Small intestine (tissue), 7 donors: ENCODE measurements at regions not wholly inside any gene's neighbourhood (a gene's known extent, or its start where the extent isn't known, plus 50 kb on each side); places are given as distances from the start of the nearest gene placed in this dataset.
"Not testable (repeated sequence)": the region's sequence is repeated elsewhere in the genome, so short reads cannot be mapped to it uniquely, and the experiment has no call there.

Experiments
- DNase-seq, 2 donors: peaks; one replicate each; pipeline versions ENCODE4 v3.0.0 to v3.0.0-alpha.2; 2013
- FAIRE-seq: peaks from 2 replicates; lab custom pipeline; 2012; peaks lifted over from hg19 to GRCh38; lab: Jason Lieb, UNC
- H3K27ac ChIP-seq, 3 donors: one replicate each; pipeline ENCODE4 v1.5.1; 2013; ENCODE audit warnings: low read length in 2 of 3, mild to moderate bottlenecking in 2 of 3, control low read depth in 1 of 3, inconsistent platforms in 1 of 3, low read depth in 1 of 3, moderate library complexity in 1 of 3
- H3K27me3 ChIP-seq, 3 donors: one replicate each; pipeline ENCODE4 v1.6.1; 2013; ENCODE audit warnings: low read length in 3 of 3, inconsistent platforms in 1 of 3; ENCODE audit not compliant: control insufficient read depth in 3 of 3, insufficient read depth in 3 of 3
- H3K36me3 ChIP-seq, 3 donors: one replicate each; pipeline ENCODE4 v1.6.1; 2013; ENCODE audit warnings: low read length in 3 of 3, inconsistent platforms in 1 of 3, low read depth in 1 of 3, mild to moderate bottlenecking in 1 of 3, moderate library complexity in 1 of 3; ENCODE audit not compliant: control insufficient read depth in 3 of 3, insufficient read depth in 2 of 3
- H3K4me1 ChIP-seq, 3 donors: one replicate each; pipeline ENCODE4 v1.6.1; 2013; ENCODE audit warnings: low read length in 2 of 3, inconsistent platforms in 1 of 3, low read depth in 1 of 3, mild to moderate bottlenecking in 1 of 3, moderate library complexity in 1 of 3; ENCODE audit not compliant: control insufficient read depth in 3 of 3, insufficient read depth in 2 of 3
- H3K4me3 ChIP-seq, 3 donors: one replicate each; pipeline ENCODE4 v1.5.1; 2013; ENCODE audit warnings: low read length in 3 of 3, control low read depth in 1 of 3, inconsistent platforms in 1 of 3, low read depth in 1 of 3, mild to moderate bottlenecking in 1 of 3, moderate library complexity in 1 of 3
- H3K9me3 ChIP-seq, 2 donors: one replicate each; pipeline ENCODE4 v1.6.1; 2013; ENCODE audit warnings: low read depth in 1 of 2, low read length in 1 of 2; ENCODE audit not compliant: control insufficient read depth in 2 of 2, insufficient read depth in 1 of 2
- WGBS, 3 donors: extraction: QIAGEN DNeasy Blood & Tissue Kit; methylation state at CpG; one replicate each; pipeline ENCODE4 v1.1.7; 2013; 5-methylcytosine and 5-hydroxymethylcytosine counted together
- donor health status: healthy with polysubstance abuse.
- donor health status: control.
- donor health status: control.
- donor health status: Bipolar disorder and iron deficiency.
- donor health status: healthy.

DNA sequence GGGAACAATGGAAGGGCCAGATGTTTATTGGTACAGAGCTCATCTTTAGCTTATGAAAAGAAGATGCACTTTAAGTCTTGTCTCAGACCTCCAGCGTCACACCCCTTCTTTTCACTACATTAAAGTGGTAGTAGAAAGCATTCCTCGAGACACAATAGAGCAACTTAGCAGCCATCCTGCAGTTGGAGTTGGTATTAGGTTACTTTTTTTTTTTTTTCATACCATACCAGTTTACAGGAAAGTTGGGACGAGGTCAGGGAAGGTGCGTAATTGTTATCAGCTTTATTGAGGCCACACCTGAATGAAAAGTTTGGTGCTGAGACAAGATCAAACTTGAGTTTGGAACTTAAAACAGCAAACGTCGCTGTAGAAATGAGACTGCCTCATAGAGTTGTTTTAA lies 203.8 kb downstream of the SOX2 start:
- no peak overlapping the region for H3K4me3 ChIP-seq
- H3K27ac ChIP-seq = no peak overlapping the region
- no peaks in the 10 kb centered on the region for H3K9me3 ChIP-seq
- H3K27me3 ChIP-seq = peaks cover 0 to 5% (median 0%) of the 10 kb centered on the region in 3 donors
- DNase-seq (no peak), FAIRE-seq (no peak)
- 29 to 51% (median 49%) methylated on average over 6 of the region's 6 CpGs for WGBS, 3 donors
- no peaks in the 10 kb centered on the region for H3K4me1 ChIP-seq
- H3K36me3 ChIP-seq = no peaks in the 10 kb centered on the region

DNA sequence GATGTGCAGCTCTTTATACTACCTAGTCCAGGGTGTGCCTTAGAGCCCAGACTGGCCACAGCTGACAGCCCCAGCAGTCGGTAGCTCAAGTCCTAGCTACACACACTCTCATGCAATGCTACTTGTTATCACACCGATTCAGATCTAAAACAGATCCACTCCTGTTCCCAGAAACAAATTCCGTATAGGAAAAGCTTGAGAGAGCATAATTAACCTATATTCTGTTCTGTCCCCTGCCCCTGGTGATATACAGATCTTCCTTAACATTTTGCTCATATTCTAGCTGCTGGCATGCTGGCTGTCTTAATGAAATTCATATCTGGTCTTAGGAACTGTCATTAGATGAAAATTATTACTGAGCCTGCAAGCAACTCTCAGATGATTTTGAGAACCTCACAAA lies 204.3 kb downstream of the SOX2 start:
- H3K27ac ChIP-seq = no peak overlapping the region
- no peak overlapping the region for H3K4me3 ChIP-seq
- WGBS, 3 donors = 58 to 71% (median 64%) methylated on average over 3 of the region's 3 CpGs

DNA sequence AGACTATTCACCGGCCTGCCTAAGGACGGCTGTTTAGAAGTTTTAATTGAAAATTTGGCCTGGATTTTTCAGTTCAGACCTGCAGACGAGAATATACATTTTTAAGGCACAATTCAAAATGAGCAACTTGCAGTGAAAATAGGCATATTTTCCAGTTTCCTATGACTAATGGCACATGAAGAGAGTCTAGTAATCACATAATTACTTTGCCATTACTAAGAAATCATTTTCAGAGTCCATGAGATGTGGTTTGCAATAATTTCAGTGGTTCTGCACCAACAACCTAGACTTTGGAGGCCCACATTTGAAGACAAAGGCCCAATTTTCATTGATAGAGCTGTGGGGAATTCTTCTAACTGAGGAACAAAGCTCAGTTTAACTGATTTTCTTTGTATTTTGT lies 205.3 kb downstream of the SOX2 start:
- FAIRE-seq = no peak
- H3K4me1 ChIP-seq = no peaks in the 10 kb centered on the region
- H3K27ac ChIP-seq = no peak overlapping the region
- no peak for DNase-seq
- H3K36me3 ChIP-seq = no peaks in the 10 kb centered on the region
- H3K9me3 ChIP-seq = no peaks in the 10 kb centered on the region
- H3K4me3 ChIP-seq = no peak overlapping the region
- peaks cover 0 to 5% (median 0%) of the 10 kb centered on the region in 3 donors for H3K27me3 ChIP-seq
- 74 to 82% (median 80%) methylated on average over 3 of the region's 3 CpGs for WGBS, 3 donors

More for the DNA sequence above, 204.3 kb downstream of the SOX2 start:
- H3K9me3 ChIP-seq = no peaks in the 10 kb centered on the region
- DNase-seq = no peak
- no peaks in the 10 kb centered on the region for H3K4me1 ChIP-seq
- H3K36me3 ChIP-seq = no peaks in the 10 kb centered on the region
- H3K27me3 ChIP-seq = peaks cover 0 to 5% (median 0%) of the 10 kb centered on the region in 3 donors
- no peak for FAIRE-seq

DNA sequence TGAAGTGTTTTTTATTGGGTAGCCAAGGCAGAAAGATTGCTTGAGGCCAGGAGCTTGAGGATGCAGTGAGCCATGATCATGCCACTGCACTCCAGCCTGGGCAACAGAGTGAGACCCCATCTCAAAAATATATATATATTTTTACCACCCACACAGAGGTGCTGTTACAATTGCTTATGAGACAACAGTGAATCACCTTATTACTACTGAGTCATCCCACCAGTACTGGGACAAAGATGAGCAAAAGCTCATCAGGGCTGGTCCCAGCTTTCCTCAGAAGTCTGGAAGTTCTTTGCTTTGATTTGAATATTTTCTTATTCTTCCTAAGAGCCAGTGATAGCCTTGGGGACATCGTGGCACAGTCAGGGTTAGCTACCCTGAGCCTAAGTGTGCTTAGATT lies 207.7 kb downstream of the SOX2 start:
- FAIRE-seq = no peak

DNA sequence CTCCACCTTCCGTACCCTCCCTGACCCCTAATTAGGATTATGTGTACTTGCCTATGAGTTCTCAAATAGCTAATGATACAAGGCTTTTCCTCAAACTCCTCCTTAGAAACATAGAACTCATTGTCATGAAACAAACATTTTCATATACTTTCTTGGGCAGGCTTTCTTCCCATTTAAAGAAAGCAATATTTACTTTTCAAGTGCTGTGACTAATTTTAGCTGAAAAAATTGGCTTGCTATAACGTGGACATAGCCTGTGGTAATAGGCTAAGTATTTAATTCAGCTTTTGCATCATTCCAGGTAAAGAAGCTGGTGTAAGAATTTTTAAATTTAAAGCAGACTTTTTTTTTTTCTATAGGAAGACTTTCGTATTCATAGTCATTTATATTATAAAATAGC lies 208.7 kb downstream of the SOX2 start:
- DNase-seq (no peak), FAIRE-seq (no peak)
- Histone ChIP-seq H3K4me1 (no peaks in the 10 kb centered on the region), H3K36me3 (no peaks in the 10 kb centered on the region), H3K9me3 (no peaks in the 10 kb centered on the region), H3K27ac (no peak overlapping the region), H3K27me3 (peaks cover 0 to 5% (median 0%) of the 10 kb centered on the region in 3 donors), H3K4me3 (no peak overlapping the region)
- 54 to 71% (median 62%) methylated on average over 3 of the region's 3 CpGs for WGBS, 3 donors

More for the DNA sequence above, 207.7 kb downstream of the SOX2 start:
- Histone ChIP-seq H3K36me3 (no peaks in the 10 kb centered on the region), H3K4me1 (no peaks in the 10 kb centered on the region), H3K9me3 (no peaks in the 10 kb centered on the region), H3K4me3 (no peak overlapping the region), H3K27me3 (peaks cover 0 to 5% (median 0%) of the 10 kb centered on the region in 3 donors), H3K27ac (no peak overlapping the region)
- no peak for DNase-seq
- WGBS, 3 donors = 19 to 69% (median 29%) methylated on average over 1 of the region's 1 CpG

DNA sequence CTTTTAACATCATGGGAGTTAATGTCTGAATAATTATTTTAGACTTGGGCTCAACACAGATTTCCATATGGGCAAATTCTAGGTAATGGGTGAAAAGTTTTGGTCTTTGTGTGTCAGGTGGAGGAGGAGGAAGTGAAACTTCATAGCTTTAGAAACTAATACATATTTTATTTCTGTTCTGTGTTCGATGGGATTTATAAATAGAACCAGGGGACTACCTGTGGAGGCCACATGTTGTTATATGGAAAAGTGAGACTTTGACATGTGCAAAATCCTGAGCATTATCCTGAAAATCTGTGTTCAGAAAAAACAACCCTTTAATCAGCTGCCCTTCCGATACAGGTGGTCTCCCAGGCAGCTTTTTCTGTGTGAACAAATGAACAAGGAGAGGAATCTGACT lies 209.5 kb downstream of the SOX2 start:
- 76 to 94% (median 77%) methylated on average over 2 of the region's 2 CpGs for WGBS, 3 donors
- H3K4me3 ChIP-seq = no peak overlapping the region
- no peak overlapping the region for H3K27ac ChIP-seq
- H3K4me1 ChIP-seq = no peaks in the 10 kb centered on the region
- H3K9me3 ChIP-seq = peaks cover 0 to 1% of the 10 kb centered on the region in 2 donors
- FAIRE-seq = no peak
- DNase-seq = no peak
- H3K36me3 ChIP-seq = no peaks in the 10 kb centered on the region
- H3K27me3 ChIP-seq = no peaks in the 10 kb centered on the region

DNA sequence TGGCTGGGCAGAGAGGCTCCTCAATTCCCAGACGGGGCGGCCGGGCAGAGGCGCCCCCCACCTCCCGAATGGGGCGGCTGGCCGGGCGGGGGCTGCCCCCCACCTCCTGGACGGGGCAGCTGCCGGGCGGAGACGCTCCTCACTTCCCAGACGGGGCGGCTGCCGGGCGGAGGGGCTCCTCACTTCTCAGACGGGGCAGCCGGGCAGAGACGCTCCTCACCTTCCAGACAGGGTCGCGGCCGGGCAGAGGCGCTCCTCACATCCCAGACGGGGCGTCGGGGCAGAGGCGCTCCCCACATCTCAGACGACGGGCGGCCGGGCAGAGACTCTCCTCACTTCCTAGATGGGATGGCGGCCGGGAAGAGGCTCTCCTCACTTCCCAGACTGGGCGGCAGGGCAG lies 214.1 kb downstream of the SOX2 start:
- not testable (repeated sequence) for FAIRE-seq, H3K4me3 ChIP-seq, H3K27me3 ChIP-seq, H3K27ac ChIP-seq, H3K4me1 ChIP-seq, H3K9me3 ChIP-seq, H3K36me3 ChIP-seq, DNase-seq
- 91 to 95% (median 93%) methylated on average over 22 to 34 of the region's 34 CpGs for WGBS, 3 donors

DNA sequence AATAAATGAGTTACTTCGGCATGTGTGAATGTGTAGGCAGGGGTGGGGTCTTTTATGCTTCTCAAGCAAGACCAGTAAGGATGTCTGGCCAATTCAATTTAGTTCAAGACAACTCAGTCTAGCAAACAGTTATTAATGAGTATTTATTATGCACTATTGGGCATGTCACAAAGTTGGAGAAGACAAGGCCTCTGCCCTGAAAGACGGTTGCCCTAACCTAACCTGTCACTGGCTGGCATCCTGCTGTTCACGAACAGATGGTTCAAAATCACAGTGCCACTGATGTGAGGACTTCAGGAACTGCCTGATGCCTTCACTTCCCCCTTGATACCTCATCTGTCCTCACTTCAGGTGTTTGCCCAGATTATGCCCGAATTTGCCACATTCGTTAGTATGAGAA lies 217.8 kb downstream of the SOX2 start:
- no peak for FAIRE-seq
- whole genome bisulfite sequencing, 3 donors = 82 to 85% (median 83%) methylated on average over 5 of the region's 5 CpGs
- no peaks in the 10 kb centered on the region for H3K27me3 ChIP-seq
- H3K9me3 ChIP-seq = peaks cover 0 to 7% of the 10 kb centered on the region in 2 donors
- no peaks in the 10 kb centered on the region for H3K36me3 ChIP-seq
- no peak for DNase-seq
- no peak overlapping the region for H3K4me3 ChIP-seq
- no peaks in the 10 kb centered on the region for H3K4me1 ChIP-seq
- no peak overlapping the region for H3K27ac ChIP-seq

DNA sequence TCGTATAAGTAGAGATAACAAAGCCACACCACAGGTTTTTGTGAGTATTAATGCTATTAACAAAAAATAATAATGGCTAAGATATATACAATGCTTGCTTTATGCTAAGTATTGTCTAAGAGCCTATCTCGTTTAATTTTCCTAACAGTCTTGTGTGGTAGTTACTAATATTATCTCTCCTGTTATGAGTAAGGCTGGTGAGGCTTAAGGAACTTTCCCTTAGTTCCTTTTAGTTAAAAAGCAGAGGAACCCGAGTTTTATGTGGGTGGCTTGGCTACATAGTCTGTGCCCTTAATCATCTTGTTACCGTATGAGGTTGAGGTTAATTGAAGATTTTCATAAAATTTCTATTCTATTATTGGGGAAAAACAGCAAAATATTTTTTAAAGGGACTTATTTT lies 218.4 kb downstream of the SOX2 start:
- H3K9me3 ChIP-seq = peaks cover 0 to 7% of the 10 kb centered on the region in 2 donors
- FAIRE-seq (no peak), DNase-seq (no peak)
- no peaks in the 10 kb centered on the region for H3K36me3 ChIP-seq
- H3K27ac ChIP-seq = no peak overlapping the region
- 76 to 81% (median 77%) methylated on average over 4 of the region's 4 CpGs for WGBS, 3 donors
- H3K4me1 ChIP-seq = no peaks in the 10 kb centered on the region
- no peaks in the 10 kb centered on the region for H3K27me3 ChIP-seq
- H3K4me3 ChIP-seq = no peak overlapping the region
